HepG2 (cell line): ENCODE measurements at regions not wholly inside any gene's neighbourhood (a gene's known extent, or its start where the extent isn't known, plus 50 kb on each side); places are given as distances from the start of the nearest gene placed in this dataset.
A peak's percentile ranks its signal among the peaks of the same experiment; 100 is the strongest.

Experiments used
- ATAC-seq: fragments of 200-7000 bp; cut with Tn5 transposase; 3 replicates; pipeline ENCODE4 v1.9.1; 2020; ENCODE audit warnings: mild to moderate bottlenecking, moderate library complexity
- BruUV-seq: library from RNA; stranded (reverse); fragments of 400-500 nt; replicated peaks from 2 replicates; lab custom pipeline; 2021; lab: Mats Ljungman, UMichigan
- CTCF ChIA-PET: fragments of 300-600 bp; formaldehyde crosslinking; extraction: SDS; loops from one replicate; lab custom pipeline; 2021; ENCODE audit warnings: low total read pairs, inconsistent platforms, low intra/inter-chr PET ratio; lab: Yijun Ruan, JAX
- POLR2A ChIA-PET: fragments of 350-600 bp; sonication (Branson Sonifier 250); formaldehyde crosslinking; loops from one replicate; lab custom pipeline; 2020; ENCODE audit warnings: antibody characterized with exemption, inconsistent platforms; lab: Yijun Ruan, JAX
- DNase-seq: peaks from one replicate; pipeline ENCODE4 v3.0.0-alpha.2; 2015; ENCODE audit warnings: low spot score
- FAIRE-seq: peaks from 3 replicates; lab custom pipeline; 2011; peaks lifted over from hg19 to GRCh38; lab: Jason Lieb, UNC
- H2AFZ ChIP-seq: one replicate; pipeline ENCODE4 v1.6.1; 2011; ENCODE audit warnings: low read length, inconsistent platforms
- H3K27ac ChIP-seq: fragments of 300-600 bp; 3 replicates; pipeline ENCODE4 v1.8.0; 2011; ENCODE audit warnings: mixed run types, mild to moderate bottlenecking, mixed read lengths, low read length, inconsistent platforms; ENCODE audit not compliant: insufficient read depth; ENCODE audit errors: extremely low read length
- H3K27me3 ChIP-seq, 2 experiments: fragments of 200-600 bp in 1 of 2; 2 replicates in 1 of 2; 3 replicates in 1 of 2; pipeline versions ENCODE4 v1.6.0 to v1.8.0; 2011; ENCODE audit warnings: low read length in 2 of 2, mild to moderate bottlenecking in 2 of 2, moderate library complexity in 2 of 2, inconsistent platforms in 1 of 2; ENCODE audit not compliant: insufficient read depth in 2 of 2, control insufficient read depth in 1 of 2
- H3K36me3 ChIP-seq, 2 experiments: fragments of 200-600 bp in 1 of 2; replicated peaks in 1 of 2; 2 replicates in 1 of 2; 3 replicates in 1 of 2; pipeline versions ENCODE4 v1.5.1 to v1.8.0; 2011; ENCODE audit warnings: low read length in 2 of 2, inconsistent platforms in 1 of 2; ENCODE audit not compliant: insufficient read depth in 2 of 2, control insufficient read depth in 1 of 2
- H3K4me1 ChIP-seq: 2 replicates; pipeline ENCODE4 v1.5.1; 2012; ENCODE audit warnings: low read length, inconsistent platforms; ENCODE audit not compliant: insufficient read depth
- H3K4me2 ChIP-seq: 2 replicates; pipeline ENCODE4 v1.6.0; 2011; ENCODE audit warnings: low read depth, low read length, inconsistent platforms
- H3K4me3 ChIP-seq, 3 experiments: fragments of 200-600 bp in 1 of 3; sonication (generic), shearing (Covaris generic) in 1 of 3; replicated peaks in 1 of 3; 2 replicates each; pipeline ENCODE4 v1.5.1; 2011 to 2016; ENCODE audit warnings: low read length in 3 of 3, inconsistent platforms in 2 of 3, low read depth in 2 of 3, mild to moderate bottlenecking in 2 of 3, control low read depth in 1 of 3, mixed read lengths in 1 of 3; ENCODE audit not compliant: insufficient read depth in 1 of 3
- H3K79me2 ChIP-seq: one replicate; pipeline ENCODE4 v1.6.1; 2011; ENCODE audit warnings: low read length, inconsistent platforms; ENCODE audit not compliant: insufficient read depth
- H3K9ac ChIP-seq: 2 replicates; pipeline ENCODE4 v1.6.0; 2011; ENCODE audit warnings: mild to moderate bottlenecking, low read depth, low read length, inconsistent platforms; ENCODE audit not compliant: insufficient read depth
- H3K9me3 ChIP-seq: 2 replicates; pipeline ENCODE4 v1.5.1; 2012; ENCODE audit warnings: mild to moderate bottlenecking, low read length
- H4K20me1 ChIP-seq: 2 replicates; pipeline ENCODE4 v1.6.0; 2011; ENCODE audit warnings: inconsistent platforms, mild to moderate bottlenecking, low read length, moderate library complexity; ENCODE audit not compliant: insufficient read depth
- BCL6 ChIP-seq: IDR thresholded peaks from 2 replicates; pipeline ENCODE4 v1.6.1; 2016; ENCODE audit warnings: missing genetic modification reagents, missing compliant biosample characterization
- BRD4 ChIP-seq: sonication (generic); formaldehyde crosslinking; IDR thresholded peaks from 2 replicates; pipeline ENCODE4 v1.4.0; 2020; ENCODE audit warnings: missing genetic modification reagents
- EEA1 ChIP-seq: sonication (generic); formaldehyde crosslinking; IDR thresholded peaks from 2 replicates; pipeline ENCODE4 v1.5.1; 2020; ENCODE audit warnings: mild to moderate bottlenecking, missing genetic modification reagents, borderline replicate concordance
- GLI4 ChIP-seq: sonication (generic); formaldehyde crosslinking; IDR thresholded peaks from 2 replicates; pipeline ENCODE4 v1.5.1; 2020; ENCODE audit warnings: missing genetic modification reagents, mild to moderate bottlenecking, moderate library complexity, borderline replicate concordance
- JUN ChIP-seq: sonication (generic); formaldehyde crosslinking; IDR thresholded peaks from 2 replicates; pipeline ENCODE4 v1.4.0; 2020; ENCODE audit warnings: mild to moderate bottlenecking, missing genetic modification reagents
- KDM1A ChIP-seq: IDR thresholded peaks from 2 replicates; pipeline ENCODE4 v1.6.1; 2016; ENCODE audit warnings: missing compliant biosample characterization
- KLF16 ChIP-seq, 2 experiments: sonication (generic) in 1 of 2; formaldehyde crosslinking in 1 of 2; IDR thresholded peaks; 2 replicates each; pipeline versions ENCODE4 v1.6.1 to v1.8.0; 2016 to 2023; ENCODE audit warnings: missing genetic modification reagents in 2 of 2, missing compliant biosample characterization in 1 of 2
- NFYB ChIP-seq: sonication (generic); formaldehyde crosslinking; IDR thresholded peaks from 2 replicates; pipeline ENCODE4 v1.4.0; 2020; ENCODE audit warnings: missing genetic modification reagents
- RBAK ChIP-seq: sonication (generic); formaldehyde crosslinking; IDR thresholded peaks from 2 replicates; pipeline ENCODE4 v1.5.1; 2020; ENCODE audit warnings: mild to moderate bottlenecking, missing genetic modification reagents
- SALL2 ChIP-seq: sonication (generic); formaldehyde crosslinking; IDR thresholded peaks from 2 replicates; pipeline ENCODE4 v1.8.1; 2023; ENCODE audit warnings: mild to moderate bottlenecking, missing genetic modification reagents, inconsistent platforms
- TP53 ChIP-seq: sonication (generic); formaldehyde crosslinking; conservative IDR thresholded peaks from 2 replicates; pipeline ENCODE4 v1.4.0; 2020; ENCODE audit warnings: missing genetic modification reagents
- ZFP36L2 ChIP-seq: sonication (generic); formaldehyde crosslinking; IDR thresholded peaks from 2 replicates; pipeline ENCODE4 v1.4.0; 2020; ENCODE audit warnings: missing genetic modification reagents
- ZFX ChIP-seq: sonication (generic); formaldehyde crosslinking; IDR thresholded peaks from 2 replicates; pipeline ENCODE4 v1.4.0; 2020; ENCODE audit warnings: mild to moderate bottlenecking, low read depth, missing genetic modification reagents, moderate library complexity
- ZNF263 ChIP-seq: sonication (generic); formaldehyde crosslinking; IDR thresholded peaks from 2 replicates; pipeline ENCODE4 v1.4.0; 2020; ENCODE audit warnings: missing genetic modification reagents
- ZNF331 ChIP-seq: sonication (generic); formaldehyde crosslinking; IDR thresholded peaks from 2 replicates; pipeline ENCODE4 v1.4.0; 2020; ENCODE audit warnings: missing genetic modification reagents
- ZNF343 ChIP-seq: sonication (generic); formaldehyde crosslinking; IDR thresholded peaks from 2 replicates; pipeline ENCODE4 v1.4.0; 2020; ENCODE audit warnings: mild to moderate bottlenecking, missing genetic modification reagents
- ZNF572 ChIP-seq: sonication (generic); formaldehyde crosslinking; IDR thresholded peaks from 2 replicates; pipeline ENCODE4 v1.5.1; 2020; ENCODE audit warnings: mild to moderate bottlenecking, missing genetic modification reagents
- ZNF660 ChIP-seq: sonication (generic); formaldehyde crosslinking; IDR thresholded peaks from 2 replicates; pipeline ENCODE4 v1.5.1; 2020; ENCODE audit warnings: mild to moderate bottlenecking, low read depth, missing genetic modification reagents, borderline replicate concordance
- ZNF773 ChIP-seq: sonication (generic); formaldehyde crosslinking; IDR thresholded peaks from 2 replicates; pipeline ENCODE4 v1.4.0; 2020; ENCODE audit warnings: missing genetic modification reagents, borderline replicate concordance
- ZNF883 ChIP-seq: sonication (generic); formaldehyde crosslinking; IDR thresholded peaks from 2 replicates; pipeline ENCODE4 v1.5.1; 2020; ENCODE audit warnings: mild to moderate bottlenecking, missing genetic modification reagents; ENCODE audit errors: not compliant biosample characterization
- WGBS: methylation state at CpG from one replicate; pipeline ENCODE4 v1.1.6; 2017; ENCODE audit warnings: low lambda C conversion rate; 5-methylcytosine and 5-hydroxymethylcytosine counted together
- in situ Hi-C: cut with HindIII; loops from 2 replicates; pipeline ENCODE4 v1.10.0; 2017; ENCODE audit warnings: low pct_unique_long_range_greater_than_20kb; ENCODE audit not compliant: extremely low pct_ligation_motif_present
- intact Hi-C: fragments of 100-400 bp; cut with micrococcal nuclease; formaldehyde crosslinking; loops from one replicate; pipeline ENCODE4 v1.10.0; 2022; ENCODE audit not compliant: unreplicated experiment
- TF ChIP-seq, protein P1 (sequence below): sonication (generic); formaldehyde crosslinking; conservative IDR thresholded peaks from 2 replicates; pipeline ENCODE4 v1.8.0; 2022; ENCODE audit warnings: low read depth, missing genetic modification reagents
- TF ChIP-seq, protein P2 (sequence below): IDR thresholded peaks from 2 replicates; pipeline ENCODE4 v1.6.1; 2018; ENCODE audit warnings: missing genetic modification reagents, mild to moderate bottlenecking, missing compliant biosample characterization
- TF ChIP-seq, protein P3 (sequence below): sonication (generic); formaldehyde crosslinking; IDR thresholded peaks from 2 replicates; pipeline ENCODE4 v1.5.0; 2020; ENCODE audit warnings: missing genetic modification reagents

DNA sequence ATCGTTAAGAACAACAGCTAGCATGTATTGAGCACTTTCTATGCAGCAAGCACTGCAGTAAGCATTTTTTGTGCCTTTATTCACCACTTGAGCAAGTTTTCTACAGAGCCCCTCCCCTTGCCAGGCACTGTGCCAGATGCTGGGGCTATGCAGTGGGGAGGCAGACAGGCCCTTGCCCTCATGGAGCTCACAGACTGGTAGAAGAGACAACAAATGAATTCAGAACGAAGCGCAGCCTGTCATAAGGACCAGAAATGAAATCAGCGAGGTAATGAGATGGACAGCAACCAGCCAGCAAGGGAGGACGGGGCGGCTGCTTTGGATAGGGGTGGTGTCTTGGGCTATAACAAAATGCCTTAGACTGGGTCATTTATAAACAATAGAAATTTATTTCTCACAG lies 68.8 kb downstream of the C9orf50 start:
- H3K4me1 ChIP-seq, result peaks cover 85% of the 10 kb centered on the region
- ChIA-PET POLR2A (interaction anchor here (0.7 to 1.6 kb wide), 3 partner anchors 55 to 374 kb away, joined by 3 to 4 read pairs (median 3); partner anchors contain the start of gene IER5L), CTCF (no interaction called here)
- no peaks in the 10 kb centered on the region for H3K79me2 ChIP-seq
- no peaks in the 10 kb centered on the region for H3K36me3 ChIP-seq
- no peaks in the 10 kb centered on the region for H3K27me3 ChIP-seq
- peak overlapping the region; percentile 0; the same call in 1 of the 2 replicates for H3K4me2 ChIP-seq
- H3K4me3 ChIP-seq, result no peak overlapping the region
- BruUV-seq, result no TSS peak
- intact Hi-C loops, result no loop called here
- no peak overlapping the region for H2AFZ ChIP-seq
- peak overlapping the region; percentile 16 for H3K27ac ChIP-seq
- H3K9ac ChIP-seq, result no peak overlapping the region
- no peak for FAIRE-seq
- in situ Hi-C loops, result no loop called here
- peak; percentile 32 for DNase-seq
- 72% methylated on average over 6 of the region's 6 CpGs for WGBS
- H3K9me3 ChIP-seq, result no peaks in the 10 kb centered on the region
- no peaks in the 10 kb centered on the region for H4K20me1 ChIP-seq
- ATAC-seq, result no peak
- no peak for TF ChIP-seq BRD4 (CRISPR knock-in tag)
- TF ChIP-seq, protein P1, sequence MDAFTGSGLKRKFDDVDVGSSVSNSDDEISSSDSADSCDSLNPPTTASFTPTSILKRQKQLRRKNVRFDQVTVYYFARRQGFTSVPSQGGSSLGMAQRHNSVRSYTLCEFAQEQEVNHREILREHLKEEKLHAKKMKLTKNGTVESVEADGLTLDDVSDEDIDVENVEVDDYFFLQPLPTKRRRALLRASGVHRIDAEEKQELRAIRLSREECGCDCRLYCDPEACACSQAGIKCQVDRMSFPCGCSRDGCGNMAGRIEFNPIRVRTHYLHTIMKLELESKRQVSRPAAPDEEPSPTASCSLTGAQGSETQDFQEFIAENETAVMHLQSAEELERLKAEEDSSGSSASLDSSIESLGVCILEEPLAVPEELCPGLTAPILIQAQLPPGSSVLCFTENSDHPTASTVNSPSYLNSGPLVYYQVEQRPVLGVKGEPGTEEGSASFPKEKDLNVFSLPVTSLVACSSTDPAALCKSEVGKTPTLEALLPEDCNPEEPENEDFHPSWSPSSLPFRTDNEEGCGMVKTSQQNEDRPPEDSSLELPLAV, result no peak
- TF ChIP-seq ZNF572 (CRISPR knock-in tag), result no peak
- TF ChIP-seq ZNF883, result no peak
- TF ChIP-seq ZNF263 (CRISPR knock-in tag), result no peak
- no peak for TF ChIP-seq RBAK (CRISPR knock-in tag)
- no peak for TF ChIP-seq NFYB (CRISPR knock-in tag)
- TF ChIP-seq EEA1 (CRISPR knock-in tag), result no peak
- no peak for TF ChIP-seq ZNF773 (CRISPR knock-in tag)
- TF ChIP-seq, protein P2, sequence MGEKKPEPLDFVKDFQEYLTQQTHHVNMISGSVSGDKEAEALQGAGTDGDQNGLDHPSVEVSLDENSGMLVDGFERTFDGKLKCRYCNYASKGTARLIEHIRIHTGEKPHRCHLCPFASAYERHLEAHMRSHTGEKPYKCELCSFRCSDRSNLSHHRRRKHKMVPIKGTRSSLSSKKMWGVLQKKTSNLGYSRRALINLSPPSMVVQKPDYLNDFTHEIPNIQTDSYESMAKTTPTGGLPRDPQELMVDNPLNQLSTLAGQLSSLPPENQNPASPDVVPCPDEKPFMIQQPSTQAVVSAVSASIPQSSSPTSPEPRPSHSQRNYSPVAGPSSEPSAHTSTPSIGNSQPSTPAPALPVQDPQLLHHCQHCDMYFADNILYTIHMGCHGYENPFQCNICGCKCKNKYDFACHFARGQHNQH (CRISPR knock-in tag), result no peak
- 0 out of 2 replicates have a peak, but pooled peaks have one; percentile 54 for TF ChIP-seq KDM1A (CRISPR knock-in tag)
- TF ChIP-seq BCL6 (CRISPR knock-in tag), result no peak
- no peak for TF ChIP-seq ZNF343 (CRISPR knock-in tag)
- TF ChIP-seq ZFX (CRISPR knock-in tag), result 0 out of 2 replicates have a peak, but pooled peaks have one; percentile 9
- no peak for TF ChIP-seq ZNF331
- TF ChIP-seq KLF16 (CRISPR knock-in tag; IDR thresholded peaks at IDR 0.05), result no peak
- TF ChIP-seq GLI4 (CRISPR knock-in tag), result no peak
- TF ChIP-seq ZFP36L2, result no peak
- TF ChIP-seq SALL2 (CRISPR knock-in tag), result no peak
- TF ChIP-seq TP53 (CRISPR knock-in tag), result no peak
- TF ChIP-seq ZNF660 (CRISPR knock-in tag), result no peak
- TF ChIP-seq, protein P3, sequence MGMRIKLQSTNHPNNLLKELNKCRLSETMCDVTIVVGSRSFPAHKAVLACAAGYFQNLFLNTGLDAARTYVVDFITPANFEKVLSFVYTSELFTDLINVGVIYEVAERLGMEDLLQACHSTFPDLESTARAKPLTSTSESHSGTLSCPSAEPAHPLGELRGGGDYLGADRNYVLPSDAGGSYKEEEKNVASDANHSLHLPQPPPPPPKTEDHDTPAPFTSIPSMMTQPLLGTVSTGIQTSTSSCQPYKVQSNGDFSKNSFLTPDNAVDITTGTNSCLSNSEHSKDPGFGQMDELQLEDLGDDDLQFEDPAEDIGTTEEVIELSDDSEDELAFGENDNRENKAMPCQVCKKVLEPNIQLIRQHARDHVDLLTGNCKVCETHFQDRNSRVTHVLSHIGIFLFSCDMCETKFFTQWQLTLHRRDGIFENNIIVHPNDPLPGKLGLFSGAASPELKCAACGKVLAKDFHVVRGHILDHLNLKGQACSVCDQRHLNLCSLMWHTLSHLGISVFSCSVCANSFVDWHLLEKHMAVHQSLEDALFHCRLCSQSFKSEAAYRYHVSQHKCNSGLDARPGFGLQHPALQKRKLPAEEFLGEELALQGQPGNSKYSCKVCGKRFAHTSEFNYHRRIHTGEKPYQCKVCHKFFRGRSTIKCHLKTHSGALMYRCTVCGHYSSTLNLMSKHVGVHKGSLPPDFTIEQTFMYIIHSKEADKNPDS (CRISPR knock-in tag), result no peak
- 0 out of 2 replicates have a peak, but pooled peaks have one; percentile 26 for TF ChIP-seq JUN (CRISPR knock-in tag)
